ENCODE measurements at regions not wholly inside any gene's neighbourhood (a gene's known extent, or its start where the extent isn't known, plus 50 kb on each side); places are given as distances from the start of the nearest gene placed in this dataset.
A peak's percentile ranks its signal among the peaks of the same experiment; 100 is the strongest.

GRCh38 chr12:93001407-93001806 is 72.3 kb upstream of the EEA1 start:
- H3K4me1 Mint-ChIP-seq (ENCODE audit: unreplicated experiment) = peaks cover 23% of the 10 kb centered on the region

DNA sequence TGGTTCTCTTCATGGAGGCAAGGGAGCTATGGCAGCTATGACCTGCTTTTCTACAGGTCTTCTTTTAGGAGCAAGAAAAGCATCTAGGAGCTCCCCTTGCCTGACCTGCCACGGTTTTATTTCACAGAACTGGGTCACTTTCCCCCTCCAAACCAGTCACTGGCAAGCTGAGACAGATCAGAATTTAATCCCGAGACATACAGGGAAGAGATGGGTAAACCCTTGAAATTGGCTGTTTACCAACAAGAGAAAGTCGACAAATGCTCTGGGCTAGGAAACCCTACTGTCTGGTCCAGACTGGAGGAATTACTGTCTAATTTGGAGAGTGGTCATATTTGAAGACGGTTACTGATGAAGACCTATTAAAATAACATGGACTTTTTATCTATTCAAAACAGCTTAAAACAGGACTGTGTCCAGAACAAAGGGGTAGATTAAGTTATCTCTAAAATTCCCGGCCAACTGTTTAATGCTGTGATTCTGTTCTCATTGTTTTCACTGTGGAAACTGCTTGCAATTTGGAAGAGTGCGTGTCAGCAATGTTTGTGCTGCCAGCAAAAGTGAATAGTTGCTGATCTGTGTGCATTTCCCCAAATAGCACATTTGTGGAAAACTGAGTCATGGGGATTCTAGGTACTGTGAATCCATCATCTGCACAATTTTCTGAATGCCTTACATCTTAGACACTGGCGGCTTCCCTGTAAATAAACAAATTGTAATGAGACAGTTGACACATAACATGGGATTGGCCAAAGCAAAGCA is 73.4 kb upstream of the EEA1 start:
- no peak for DNase-seq (ENCODE audit: extremely low spot score, unreplicated experiment)
- no peaks in the 10 kb centered on the region for H3K9me3 Mint-ChIP-seq (ENCODE audit: unreplicated experiment)
- H3K27ac Mint-ChIP-seq (ENCODE audit: unreplicated experiment) = peak overlapping the region; percentile 78
- H3K36me3 Mint-ChIP-seq (ENCODE audit: unreplicated experiment) = no peaks in the 10 kb centered on the region
- TF ChIP-seq CTCF (IDR thresholded peaks at IDR 0.05) = no peak
- H3K4me1 Mint-ChIP-seq (ENCODE audit: unreplicated experiment) = peaks cover 30% of the 10 kb centered on the region
- no peaks in the 10 kb centered on the region for H3K27me3 Mint-ChIP-seq (ENCODE audit: unreplicated experiment)
- H3K4me3 Mint-ChIP-seq (ENCODE audit: unreplicated experiment) = no peak overlapping the region

More at GRCh38 chr12:93001407-93001806, 72.3 kb upstream of the EEA1 start:
- H3K9me3 Mint-ChIP-seq (ENCODE audit: unreplicated experiment) = no peaks in the 10 kb centered on the region
- no peaks in the 10 kb centered on the region for H3K27me3 Mint-ChIP-seq (ENCODE audit: unreplicated experiment)
- TF ChIP-seq CTCF (IDR thresholded peaks at IDR 0.05) = no peak
- DNase-seq (ENCODE audit: extremely low spot score, unreplicated experiment) = no peak
- H3K4me3 Mint-ChIP-seq (ENCODE audit: unreplicated experiment) = no peak overlapping the region
- no peak overlapping the region for H3K27ac Mint-ChIP-seq (ENCODE audit: unreplicated experiment)
- no peaks in the 10 kb centered on the region for H3K36me3 Mint-ChIP-seq (ENCODE audit: unreplicated experiment)

GRCh38 chr12:93003531-93004239 is 74.6 kb upstream of the EEA1 start:
- no peaks in the 10 kb centered on the region for H3K27me3 Mint-ChIP-seq (ENCODE audit: unreplicated experiment)
- no peak for TF ChIP-seq CTCF (IDR thresholded peaks at IDR 0.05)
- peaks cover 41% of the 10 kb centered on the region for H3K4me1 Mint-ChIP-seq (ENCODE audit: unreplicated experiment)
- DNase-seq (ENCODE audit: extremely low spot score, unreplicated experiment) = no peak
- H3K9me3 Mint-ChIP-seq (ENCODE audit: unreplicated experiment) = no peaks in the 10 kb centered on the region
- peak overlapping the region; percentile 78 for H3K27ac Mint-ChIP-seq (ENCODE audit: unreplicated experiment)
- no peaks in the 10 kb centered on the region for H3K36me3 Mint-ChIP-seq (ENCODE audit: unreplicated experiment)
- H3K4me3 Mint-ChIP-seq (ENCODE audit: unreplicated experiment) = no peak overlapping the region

DNA sequence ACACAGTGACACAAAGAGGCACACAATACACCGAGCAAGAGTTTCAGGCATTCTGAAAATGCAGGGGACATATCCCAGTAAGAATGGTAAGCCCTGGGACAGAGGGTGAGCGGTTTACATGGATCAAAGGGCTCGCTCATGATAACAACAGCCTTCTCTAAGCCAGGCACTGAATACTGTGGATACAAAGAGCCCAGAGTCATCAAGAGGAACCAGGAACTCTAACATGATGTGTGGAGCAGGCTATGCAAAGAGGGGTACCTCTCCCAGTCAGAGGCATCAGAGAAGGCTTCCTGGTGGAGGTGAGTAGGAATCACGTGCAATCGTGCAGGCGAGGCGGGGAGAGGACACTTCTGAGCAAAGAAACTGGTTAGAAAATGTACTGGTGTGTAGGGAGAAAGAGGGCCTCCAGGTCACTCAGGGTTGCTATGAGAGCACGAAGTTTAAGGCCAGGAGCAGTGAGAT is 76.9 kb upstream of the EEA1 start:
- no peaks in the 10 kb centered on the region for H3K27me3 Mint-ChIP-seq (ENCODE audit: unreplicated experiment)
- TF ChIP-seq CTCF (IDR thresholded peaks at IDR 0.05) = no peak
- no peak overlapping the region for H3K27ac Mint-ChIP-seq (ENCODE audit: unreplicated experiment)
- no peak overlapping the region for H3K4me3 Mint-ChIP-seq (ENCODE audit: unreplicated experiment)
- H3K9me3 Mint-ChIP-seq (ENCODE audit: unreplicated experiment) = no peaks in the 10 kb centered on the region
- H3K4me1 Mint-ChIP-seq (ENCODE audit: unreplicated experiment) = peaks cover 50% of the 10 kb centered on the region
- H3K36me3 Mint-ChIP-seq (ENCODE audit: unreplicated experiment) = no peaks in the 10 kb centered on the region
- DNase-seq (ENCODE audit: extremely low spot score, unreplicated experiment) = no peak
